Prostate gland (tissue), 2 donors: ENCODE measurements at regions not wholly inside any gene's neighbourhood (a gene's known extent, or its start where the extent isn't known, plus 50 kb on each side); places are given as distances from the start of the nearest gene placed in this dataset.

Experiments used
- DNase-seq: peaks from one replicate; pipeline ENCODE4 v3.0.0-alpha.2; 2019; ENCODE audit warnings: low spot score
- H3K27ac ChIP-seq, 2 donors: fragments of 200-600 bp; sonication (generic); 2 replicates each; pipeline ENCODE4 v1.5.1; 2017 to 2019
- H3K27me3 ChIP-seq: fragments of 200-600 bp; sonication (generic); replicated peaks from 2 replicates; pipeline ENCODE4 v1.5.1; 2019; ENCODE audit not compliant: insufficient read depth
- H3K36me3 ChIP-seq, 2 donors: fragments of 200-600 bp; sonication (generic); 1 replicate in 1 of 2; 2 replicates in 1 of 2; pipeline versions ENCODE4 v1.5.1 to v1.8.1; 2017 to 2019
- H3K4me1 ChIP-seq: fragments of 200-600 bp; sonication (generic); replicated peaks from 2 replicates; pipeline ENCODE4 v1.5.1; 2019
- H3K4me3 ChIP-seq, 2 donors: fragments of 200-600 bp; sonication (generic); 2 replicates each; pipeline ENCODE4 v1.5.1; 2017 to 2019
- H3K9me3 ChIP-seq: fragments of 200-600 bp; sonication (generic); 2 replicates; pipeline ENCODE4 v1.5.1; 2017
- POLR2A ChIP-seq: fragments of 450-650 bp; IDR thresholded peaks from one replicate; pipeline ENCODE4 v1.6.1; 2016; ENCODE audit warnings: antibody characterized with exemption, mild to moderate bottlenecking
- POLR2AphosphoS5 ChIP-seq: sonication (generic); formaldehyde crosslinking; IDR thresholded peaks from one replicate; pipeline ENCODE4 v1.6.1; 2017; ENCODE audit warnings: antibody characterized with exemption
- WGBS: methylation state at CpG from one replicate; pipeline ENCODE4 v1.1.5; 2018; 5-methylcytosine and 5-hydroxymethylcytosine counted together
- intact Hi-C: fragments of 100-400 bp; cut with DNase I; formaldehyde crosslinking; loops from one replicate; pipeline ENCODE4 v1.14.2; 2022
- TF ChIP-seq, protein P1 (sequence below), 4 experiments: fragments of 200-600 bp in 2 of 4; fragments of 450-650 bp in 2 of 4; sonication (generic) in 2 of 4; IDR thresholded peaks; 1 replicate in 3 of 4; 2 replicates in 1 of 4; pipeline ENCODE4 v1.5.1; 2016 to 2019; ENCODE audit warnings: antibody characterized with exemption in 4 of 4, mild to moderate bottlenecking in 2 of 4, moderate library complexity in 2 of 4

DNA sequence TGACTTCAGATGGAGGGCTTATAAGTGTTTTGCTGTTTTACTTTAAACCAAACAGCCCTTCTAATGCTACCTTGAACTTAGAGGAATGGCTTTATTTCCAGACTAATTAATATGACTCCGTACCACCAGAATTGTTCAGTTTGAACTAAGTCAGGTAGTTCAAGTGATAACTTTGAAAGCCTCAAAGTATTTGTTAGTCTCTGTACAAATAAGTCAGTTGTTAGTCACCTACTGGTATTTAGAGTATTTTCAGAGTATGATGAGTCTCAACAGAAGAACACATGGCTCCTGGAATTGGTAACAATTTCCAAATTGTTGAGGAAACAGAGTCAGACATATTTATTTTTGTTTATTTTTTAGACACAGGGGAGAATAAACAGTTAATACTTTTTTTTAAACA lies 381.8 kb upstream of the NRXN1 start:
- intact Hi-C loops, result no loop called here
- no peaks in the 10 kb centered on the region for H3K9me3 ChIP-seq
- H3K27ac ChIP-seq, result no peak overlapping the region
- H3K4me1 ChIP-seq, result no peaks in the 10 kb centered on the region
- 91% methylated on average over 1 of the region's 1 CpG for WGBS
- TF ChIP-seq POLR2A (no peak), POLR2AphosphoS5 (no peak)
- TF ChIP-seq, protein P1, sequence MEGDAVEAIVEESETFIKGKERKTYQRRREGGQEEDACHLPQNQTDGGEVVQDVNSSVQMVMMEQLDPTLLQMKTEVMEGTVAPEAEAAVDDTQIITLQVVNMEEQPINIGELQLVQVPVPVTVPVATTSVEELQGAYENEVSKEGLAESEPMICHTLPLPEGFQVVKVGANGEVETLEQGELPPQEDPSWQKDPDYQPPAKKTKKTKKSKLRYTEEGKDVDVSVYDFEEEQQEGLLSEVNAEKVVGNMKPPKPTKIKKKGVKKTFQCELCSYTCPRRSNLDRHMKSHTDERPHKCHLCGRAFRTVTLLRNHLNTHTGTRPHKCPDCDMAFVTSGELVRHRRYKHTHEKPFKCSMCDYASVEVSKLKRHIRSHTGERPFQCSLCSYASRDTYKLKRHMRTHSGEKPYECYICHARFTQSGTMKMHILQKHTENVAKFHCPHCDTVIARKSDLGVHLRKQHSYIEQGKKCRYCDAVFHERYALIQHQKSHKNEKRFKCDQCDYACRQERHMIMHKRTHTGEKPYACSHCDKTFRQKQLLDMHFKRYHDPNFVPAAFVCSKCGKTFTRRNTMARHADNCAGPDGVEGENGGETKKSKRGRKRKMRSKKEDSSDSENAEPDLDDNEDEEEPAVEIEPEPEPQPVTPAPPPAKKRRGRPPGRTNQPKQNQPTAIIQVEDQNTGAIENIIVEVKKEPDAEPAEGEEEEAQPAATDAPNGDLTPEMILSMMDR (IDR thresholded peaks at IDR 0.05), result no peak
- H3K36me3 ChIP-seq, result no peaks in the 10 kb centered on the region
- no peak overlapping the region for H3K4me3 ChIP-seq
- no peak for DNase-seq
- no peaks in the 10 kb centered on the region for H3K27me3 ChIP-seq

- H3K9me3 ChIP-seq, result no peaks in the 10 kb centered on the region
- H3K4me1 ChIP-seq, result no peaks in the 10 kb centered on the region
- H3K36me3 ChIP-seq, result no peaks in the 10 kb centered on the region
- H3K4me3 ChIP-seq, result no peak overlapping the region
- intact Hi-C loops, result no loop called here
- H3K27ac ChIP-seq, result no peak overlapping the region
- 57% methylated on average over 3 of the region's 3 CpGs for WGBS
- H3K27me3 ChIP-seq, result no peaks in the 10 kb centered on the region
- TF ChIP-seq, protein P1 (IDR thresholded peaks at IDR 0.05), result no peak
- TF ChIP-seq POLR2AphosphoS5 (no peak), POLR2A (no peak)
- no peak for DNase-seq
Observed at GRCh38 chr2:51410331-51410730, 378.4 kb upstream of the NRXN1 start.

DNA sequence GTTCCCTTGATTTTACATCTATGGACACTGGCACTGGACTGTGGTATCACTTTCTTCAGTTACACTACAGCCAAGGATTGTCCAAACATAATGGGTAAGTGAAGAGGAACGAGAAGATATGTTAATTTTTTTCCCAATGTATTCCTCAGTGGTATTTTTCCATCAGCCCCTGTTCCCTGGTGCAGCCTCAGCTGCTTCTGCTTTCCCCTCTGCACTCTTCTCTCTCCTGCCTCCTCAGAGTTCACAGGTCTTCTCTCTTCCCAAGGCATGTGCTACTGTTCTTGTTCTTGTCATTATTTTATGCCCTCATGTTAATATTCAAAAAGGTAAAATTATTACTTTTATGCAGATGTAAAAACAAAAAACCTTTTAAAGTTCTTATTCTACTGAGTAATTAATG lies 378.0 kb upstream of the NRXN1 start:
- WGBS, result 55% methylated on average over 1 of the region's 1 CpG
- H3K4me1 ChIP-seq, result no peaks in the 10 kb centered on the region
- DNase-seq, result no peak
- H3K36me3 ChIP-seq, result no peaks in the 10 kb centered on the region
- no peak overlapping the region for H3K27ac ChIP-seq
- H3K4me3 ChIP-seq, result no peak overlapping the region
- TF ChIP-seq POLR2A (no peak), POLR2AphosphoS5 (no peak)
- TF ChIP-seq, protein P1 (IDR thresholded peaks at IDR 0.05), result no peak
- intact Hi-C loops, result no loop called here
- no peaks in the 10 kb centered on the region for H3K27me3 ChIP-seq
- H3K9me3 ChIP-seq, result no peaks in the 10 kb centered on the region

DNA sequence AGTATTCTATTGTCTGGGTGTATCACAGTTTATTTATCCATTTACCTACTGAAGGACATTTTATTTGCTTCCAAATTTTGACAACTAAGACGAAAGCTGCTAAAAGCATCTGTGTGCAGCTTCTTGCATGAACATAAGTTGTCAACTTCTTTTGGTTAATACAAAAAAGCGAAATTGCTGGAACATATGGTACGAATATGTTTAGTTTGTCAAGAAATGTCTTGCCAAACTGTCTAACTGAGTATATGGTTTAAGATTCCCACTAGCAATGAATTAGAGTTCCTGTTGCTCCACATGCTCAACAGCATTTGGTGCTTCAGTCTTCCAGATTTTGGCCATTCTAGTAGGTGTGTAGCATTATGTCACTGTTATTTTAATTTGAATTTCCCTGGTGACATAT lies 372.3 kb upstream of the NRXN1 start:
- Histone ChIP-seq H3K27me3 (no peaks in the 10 kb centered on the region), H3K4me1 (no peaks in the 10 kb centered on the region), H3K4me3 (no peak overlapping the region), H3K27ac (no peak overlapping the region), H3K9me3 (no peaks in the 10 kb centered on the region), H3K36me3 (no peaks in the 10 kb centered on the region)
- TF ChIP-seq POLR2AphosphoS5, result no peak
- TF ChIP-seq, protein P1 (IDR thresholded peaks at IDR 0.05), result no peak
- no peak for TF ChIP-seq POLR2A
- DNase-seq, result no peak
- 86% methylated on average over 3 of the region's 3 CpGs for WGBS
- intact Hi-C loops, result no loop called here

- intact Hi-C loops, result no loop called here
- 75% methylated on average over 5 of the region's 5 CpGs for WGBS
- Histone ChIP-seq H3K27me3 (no peaks in the 10 kb centered on the region), H3K36me3 (no peaks in the 10 kb centered on the region), H3K4me3 (no peak overlapping the region), H3K9me3 (no peaks in the 10 kb centered on the region), H3K27ac (no peak overlapping the region), H3K4me1 (no peaks in the 10 kb centered on the region)
- DNase-seq, result no peak
- TF ChIP-seq POLR2AphosphoS5 (no peak), POLR2A (no peak)
- TF ChIP-seq, protein P1 (IDR thresholded peaks at IDR 0.05), result no peak
Observed at GRCh38 chr2:51401546-51401945, 369.6 kb upstream of the NRXN1 start.
